ENCODE measurements at regions not wholly inside any gene's neighbourhood (a gene's known extent, or its start where the extent isn't known, plus 50 kb on each side); places are given as distances from the start of the nearest gene placed in this dataset.
A peak's percentile ranks its signal among the peaks of the same experiment; 100 is the strongest.

GRCh38 chr2:40955635-40956034 lies 503.7 kb upstream of the SLC8A1 start:
- intact Hi-C loops (cut with micrococcal nuclease; ENCODE audit: unreplicated experiment): no loop called here
- Histone ChIP-seq H3K4me1 (ENCODE audit: insufficient read depth, low read length, poor library complexity, severe bottlenecking) (peaks cover 5% of the 10 kb centered on the region), H3K4me2 (ENCODE audit: low read length) (no peak overlapping the region), H3K9me3 (ENCODE audit: low read length) (no peaks in the 10 kb centered on the region; the same call in 1 of the 2 replicates), H3K4me3 (ENCODE audit: low read depth, low read length, poor library complexity, severe bottlenecking) (no peak overlapping the region), H2AFZ (ENCODE audit: low read length) (no peak overlapping the region), H4K20me1 (ENCODE audit: insufficient read depth, low read length) (no peaks in the 10 kb centered on the region), H3K9me2 (ENCODE audit: insufficient read depth, low read length) (no peaks in the 10 kb centered on the region), H3K27ac (ENCODE audit: low read depth, low read length, poor library complexity, severe bottlenecking) (no peak overlapping the region), H3K36me3 (ENCODE audit: insufficient read depth, low read length) (no peaks in the 10 kb centered on the region), H3K79me2 (ENCODE audit: insufficient read depth, low read depth, low read length) (no peaks in the 10 kb centered on the region)
- peak; percentile 31; the same call in 1 of the 2 replicates for TF ChIP-seq CTCF (conservative IDR thresholded peaks at IDR 0.05; ENCODE audit: low read length)
- TF ChIP-seq EZH2phosphoT487 (IDR thresholded peaks at IDR 0.05; ENCODE audit: borderline replicate concordance, low read depth, low read length): no peak
- DNase-seq (ENCODE audit: low spot score): peak; percentile 12
- ChIA-PET CTCF (ENCODE audit: unreplicated experiment) (no interaction called here), POLR2A (interaction anchor here (0.7 to 1.3 kb wide), 2 partner anchors 16 to 35 kb away, joined by 3 read pairs; no protein-coding TSS in a partner anchor)
- no TSS peak for BruUV-seq (replicated peaks)

GRCh38 chr2:40957508-40957907 lies 505.6 kb upstream of the SLC8A1 start:
- Histone ChIP-seq H3K9me3 (ENCODE audit: low read length) (no peaks in the 10 kb centered on the region; the same call in 1 of the 2 replicates), H3K9me2 (ENCODE audit: insufficient read depth, low read length) (no peaks in the 10 kb centered on the region), H3K4me1 (ENCODE audit: insufficient read depth, low read length, poor library complexity, severe bottlenecking) (peaks cover 5% of the 10 kb centered on the region), H4K20me1 (ENCODE audit: insufficient read depth, low read length) (no peaks in the 10 kb centered on the region), H3K27ac (ENCODE audit: low read depth, low read length, poor library complexity, severe bottlenecking) (no peak overlapping the region), H3K36me3 (ENCODE audit: insufficient read depth, low read length) (no peaks in the 10 kb centered on the region), H3K4me3 (ENCODE audit: low read depth, low read length, poor library complexity, severe bottlenecking) (no peak overlapping the region), H3K79me2 (ENCODE audit: insufficient read depth, low read depth, low read length) (no peaks in the 10 kb centered on the region), H3K4me2 (ENCODE audit: low read length) (0 out of 2 replicates have a peak overlapping the region, but pooled peaks have one; percentile 1), H2AFZ (ENCODE audit: low read length) (peak overlapping the region; percentile 35; the same call in 1 of the 2 replicates)
- peak; percentile 59 for DNase-seq (ENCODE audit: low spot score)
- ChIA-PET POLR2A (interaction anchor here (0.6 kb wide), 2 partner anchors 335 to 364 kb away, joined by 3 read pairs; no protein-coding TSS in a partner anchor), CTCF (ENCODE audit: unreplicated experiment) (no interaction called here)
- BruUV-seq (replicated peaks): no TSS peak
- TF ChIP-seq EZH2phosphoT487 (IDR thresholded peaks at IDR 0.05; ENCODE audit: borderline replicate concordance, low read depth, low read length): no peak
- no peak for TF ChIP-seq CTCF (conservative IDR thresholded peaks at IDR 0.05; ENCODE audit: low read length)
- intact Hi-C loops (cut with micrococcal nuclease; ENCODE audit: unreplicated experiment): no loop called here

- DNase-seq (ENCODE audit: low spot score): no peak
- Histone ChIP-seq H4K20me1 (ENCODE audit: insufficient read depth, low read length) (no peaks in the 10 kb centered on the region), H3K9me2 (ENCODE audit: insufficient read depth, low read length) (no peaks in the 10 kb centered on the region), H3K36me3 (ENCODE audit: insufficient read depth, low read length) (no peaks in the 10 kb centered on the region), H3K9me3 (ENCODE audit: low read length) (no peaks in the 10 kb centered on the region; the same call in 1 of the 2 replicates), H2AFZ (ENCODE audit: low read length) (no peak overlapping the region), H3K27ac (ENCODE audit: low read depth, low read length, poor library complexity, severe bottlenecking) (no peak overlapping the region), H3K4me1 (ENCODE audit: insufficient read depth, low read length, poor library complexity, severe bottlenecking) (no peaks in the 10 kb centered on the region), H3K4me2 (ENCODE audit: low read length) (no peak overlapping the region), H3K79me2 (ENCODE audit: insufficient read depth, low read depth, low read length) (no peaks in the 10 kb centered on the region), H3K4me3 (ENCODE audit: low read depth, low read length, poor library complexity, severe bottlenecking) (no peak overlapping the region)
- intact Hi-C loops (cut with micrococcal nuclease; ENCODE audit: unreplicated experiment): no loop called here
- TF ChIP-seq EZH2phosphoT487 (IDR thresholded peaks at IDR 0.05; ENCODE audit: borderline replicate concordance, low read depth, low read length) (no peak), CTCF (conservative IDR thresholded peaks at IDR 0.05; ENCODE audit: low read length) (no peak)
- no TSS peak for BruUV-seq (replicated peaks)
- POLR2A ChIA-PET: no interaction called here
- CTCF ChIA-PET (ENCODE audit: unreplicated experiment): no interaction called here
Observed at GRCh38 chr2:40962026-40962425, 510.1 kb upstream of the SLC8A1 start.
